Ovary (tissue), 7 donors: ENCODE measurements at regions not wholly inside any gene's neighbourhood (a gene's known extent, or its start where the extent isn't known, plus 50 kb on each side); places are given as distances from the start of the nearest gene placed in this dataset.

Source experiments
- DNase-seq, 5 donors: peaks; one replicate each; pipeline ENCODE4 v3.0.0-alpha.2; 2019 to 2020
- H3K27ac ChIP-seq, 2 donors: fragments of 200-600 bp; one replicate each; pipeline versions ENCODE4 v1.5.1 to v1.8.0; 2019 to 2022
- H3K27me3 ChIP-seq: fragments of 200-600 bp; one replicate; pipeline ENCODE4 v1.8.0; 2022
- H3K36me3 ChIP-seq: fragments of 200-600 bp; sonication (generic); one replicate; pipeline ENCODE4 v1.5.1; 2019
- H3K4me1 ChIP-seq: one replicate; pipeline ENCODE4 v1.8.1; 2013; ENCODE audit warnings: mild to moderate bottlenecking, moderate library complexity; ENCODE audit not compliant: insufficient read depth
- H3K4me3 ChIP-seq: fragments of 200-600 bp; sonication (generic); one replicate; pipeline ENCODE4 v1.5.1; 2017
- H3K9me3 ChIP-seq, 2 donors: fragments of 200-600 bp in 1 of 2; sonication (generic) in 1 of 2; one replicate each; pipeline versions ENCODE4 v1.5.1 to v1.8.1; 2013 to 2019; ENCODE audit warnings: mild to moderate bottlenecking in 1 of 2, moderate library complexity in 1 of 2
- CTCF ChIP-seq, 3 donors: fragments of 450-650 bp in 2 of 3; fragments of 200-600 bp in 1 of 3; IDR thresholded peaks; one replicate each; pipeline versions ENCODE4 v1.5.1 to v1.8.0; 2016 to 2022; ENCODE audit warnings: antibody characterized with exemption in 3 of 3, mild to moderate bottlenecking in 1 of 3
- EP300 ChIP-seq: sonication (generic); formaldehyde crosslinking; IDR thresholded peaks from one replicate; pipeline ENCODE4 v1.6.1; 2017; ENCODE audit warnings: antibody characterized with exemption
- POLR2A ChIP-seq: fragments of 450-650 bp; IDR thresholded peaks from one replicate; pipeline ENCODE4 v1.6.1; 2017; ENCODE audit warnings: antibody characterized with exemption, mild to moderate bottlenecking, moderate library complexity
- WGBS, 3 donors: extraction: QIAGEN DNeasy Blood & Tissue Kit in 1 of 3; methylation state at CpG; one replicate each; pipeline versions ENCODE4 v1.1.5 to v1.1.7; 2013 to 2017; 5-methylcytosine and 5-hydroxymethylcytosine counted together
- intact Hi-C, 4 donors: fragments of 100-400 bp; cut with DNase I; formaldehyde crosslinking; loops; one replicate each; pipeline versions ENCODE4 v1.11.0 to v1.15.1; 2022 to 2023
- donor health status: DM: no; HTN: no; CAD: no; lungs with moderate emphysema.
- donor health status: DM: no; HTN: no; CAD: no.
- donor health status: Bipolar disorder and iron deficiency.
- donor health status: DM: no; HTN: no; CAD: no.
- donor health status: DM: yes; HTN: yes; CAD: no.

GRCh38 chr5:40080191-40080590 lies 599.5 kb upstream of the PTGER4 start:
- no peak for TF ChIP-seq EP300
- TF ChIP-seq POLR2A, result no peak
- TF ChIP-seq CTCF (IDR thresholded peaks at IDR 0.05), result no peak
- intact Hi-C loops, result no loop called here

GRCh38 chr5:40078898-40079575 lies 600.7 kb upstream of the PTGER4 start:
- Histone ChIP-seq H3K27ac (no peak overlapping the region), H3K27me3 (no peaks in the 10 kb centered on the region), H3K9me3 (no peaks in the 10 kb centered on the region), H3K4me1 (no peaks in the 10 kb centered on the region), H3K36me3 (no peaks in the 10 kb centered on the region), H3K4me3 (no peak overlapping the region)
- no peak for DNase-seq
- TF ChIP-seq POLR2A (no peak), CTCF (IDR thresholded peaks at IDR 0.05) (no peak), EP300 (no peak)
- WGBS, 3 donors, result 64 to 78% (median 75%) methylated on average over 8 of the region's 8 CpGs
- intact Hi-C loops, result no loop called here

More at GRCh38 chr5:40080191-40080590, 599.5 kb upstream of the PTGER4 start:
- no peaks in the 10 kb centered on the region for H3K27me3 ChIP-seq
- H3K36me3 ChIP-seq, result no peaks in the 10 kb centered on the region
- no peak for DNase-seq
- no peak overlapping the region for H3K4me3 ChIP-seq
- H3K9me3 ChIP-seq, result no peaks in the 10 kb centered on the region
- H3K4me1 ChIP-seq, result no peaks in the 10 kb centered on the region
- H3K27ac ChIP-seq, result no peak overlapping the region

- WGBS, 3 donors, result 60 to 72% (median 71%) methylated on average over 1 of the region's 1 CpG
- no peak for TF ChIP-seq CTCF (IDR thresholded peaks at IDR 0.05)
- no peak for TF ChIP-seq POLR2A
- no peak for TF ChIP-seq EP300
- H3K4me1 ChIP-seq, result no peaks in the 10 kb centered on the region
Measured at GRCh38 chr5:40074826-40075225, 604.9 kb upstream of the PTGER4 start.

GRCh38 chr5:40073927-40074326 lies 605.8 kb upstream of the PTGER4 start:
- intact Hi-C loops, result no loop called here
- Histone ChIP-seq H3K9me3 (no peaks in the 10 kb centered on the region), H3K4me3 (no peak overlapping the region), H3K27me3 (no peaks in the 10 kb centered on the region), H3K4me1 (no peaks in the 10 kb centered on the region), H3K27ac (no peak overlapping the region), H3K36me3 (no peaks in the 10 kb centered on the region)
- no peak for DNase-seq
- TF ChIP-seq CTCF (IDR thresholded peaks at IDR 0.05) (no peak), EP300 (no peak), POLR2A (no peak)
- 80 to 94% (median 85%) methylated on average over 1 of the region's 1 CpG for WGBS, 3 donors

More at GRCh38 chr5:40074826-40075225, 604.9 kb upstream of the PTGER4 start:
- H3K27ac ChIP-seq, result no peak overlapping the region
- intact Hi-C loops, result no loop called here
- no peaks in the 10 kb centered on the region for H3K27me3 ChIP-seq
- no peak overlapping the region for H3K4me3 ChIP-seq
- no peak for DNase-seq
- H3K36me3 ChIP-seq, result no peaks in the 10 kb centered on the region
- no peaks in the 10 kb centered on the region for H3K9me3 ChIP-seq
